WTC11 (cell line): ENCODE measurements at regions not wholly inside any gene's neighbourhood (a gene's known extent, or its start where the extent isn't known, plus 50 kb on each side); places are given as distances from the start of the nearest gene placed in this dataset.

Experiments used
- NR2C2 ChIP-seq: sonication (generic); formaldehyde crosslinking; IDR thresholded peaks from 2 replicates; pipeline ENCODE4 v1.8.0; 2022; ENCODE audit warnings: mild to moderate bottlenecking, missing genetic modification reagents
- ZNF416 ChIP-seq: fragments of 250-450 bp; sonication (Bioruptor Pico); IDR thresholded peaks from 2 replicates; pipeline ENCODE4 v1.9.0; 2021; ENCODE audit warnings: mild to moderate bottlenecking, inconsistent platforms
- TF ChIP-seq, protein P1 (sequence below): sonication (generic); formaldehyde crosslinking; conservative IDR thresholded peaks from 2 replicates; pipeline ENCODE4 v1.8.1; 2022; ENCODE audit warnings: mild to moderate bottlenecking, missing genetic modification reagents
- TF ChIP-seq, protein P2 (sequence below): fragments of 200-600 bp; IDR thresholded peaks from 2 replicates; pipeline ENCODE4 v1.8.0; 2022; ENCODE audit warnings: antibody characterized with exemption

DNA sequence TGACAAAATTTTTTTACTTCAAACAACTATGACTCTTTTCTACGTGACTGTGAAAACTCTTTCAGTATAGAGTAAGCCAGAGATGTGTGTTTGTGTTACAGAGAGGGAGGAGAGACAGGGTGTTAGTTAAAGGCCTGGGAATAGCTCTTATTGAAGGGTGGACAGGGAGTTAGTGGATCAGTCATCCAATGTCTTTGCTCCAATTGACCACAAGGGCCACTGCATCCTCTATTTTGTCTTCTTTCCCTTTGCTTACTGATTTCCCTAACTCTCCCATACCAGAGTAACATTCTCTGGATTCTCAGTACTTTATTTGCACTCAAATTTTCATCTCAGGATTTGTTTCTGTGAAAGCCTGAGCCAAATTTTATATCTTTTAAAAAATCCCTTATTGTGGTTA lies 920.3 kb downstream of the CDH18 start:
- TF ChIP-seq, protein P1, sequence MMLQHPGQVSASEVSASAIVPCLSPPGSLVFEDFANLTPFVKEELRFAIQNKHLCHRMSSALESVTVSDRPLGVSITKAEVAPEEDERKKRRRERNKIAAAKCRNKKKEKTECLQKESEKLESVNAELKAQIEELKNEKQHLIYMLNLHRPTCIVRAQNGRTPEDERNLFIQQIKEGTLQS, result no peak
- TF ChIP-seq, protein P2, sequence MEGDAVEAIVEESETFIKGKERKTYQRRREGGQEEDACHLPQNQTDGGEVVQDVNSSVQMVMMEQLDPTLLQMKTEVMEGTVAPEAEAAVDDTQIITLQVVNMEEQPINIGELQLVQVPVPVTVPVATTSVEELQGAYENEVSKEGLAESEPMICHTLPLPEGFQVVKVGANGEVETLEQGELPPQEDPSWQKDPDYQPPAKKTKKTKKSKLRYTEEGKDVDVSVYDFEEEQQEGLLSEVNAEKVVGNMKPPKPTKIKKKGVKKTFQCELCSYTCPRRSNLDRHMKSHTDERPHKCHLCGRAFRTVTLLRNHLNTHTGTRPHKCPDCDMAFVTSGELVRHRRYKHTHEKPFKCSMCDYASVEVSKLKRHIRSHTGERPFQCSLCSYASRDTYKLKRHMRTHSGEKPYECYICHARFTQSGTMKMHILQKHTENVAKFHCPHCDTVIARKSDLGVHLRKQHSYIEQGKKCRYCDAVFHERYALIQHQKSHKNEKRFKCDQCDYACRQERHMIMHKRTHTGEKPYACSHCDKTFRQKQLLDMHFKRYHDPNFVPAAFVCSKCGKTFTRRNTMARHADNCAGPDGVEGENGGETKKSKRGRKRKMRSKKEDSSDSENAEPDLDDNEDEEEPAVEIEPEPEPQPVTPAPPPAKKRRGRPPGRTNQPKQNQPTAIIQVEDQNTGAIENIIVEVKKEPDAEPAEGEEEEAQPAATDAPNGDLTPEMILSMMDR, result no peak
- TF ChIP-seq ZNF416, result no peak
- no peak for TF ChIP-seq NR2C2
